HUES64 (cell line): ENCODE measurements at regions not wholly inside any gene's neighbourhood (a gene's known extent, or its start where the extent isn't known, plus 50 kb on each side); places are given as distances from the start of the nearest gene placed in this dataset.
A peak's percentile ranks its signal among the peaks of the same experiment; 100 is the strongest.

ENCODE experiments used
- H3K27ac ChIP-seq: 2 replicates; pipeline ENCODE4 v1.7.0; 2013; ENCODE audit warnings: low read depth, low read length, inconsistent platforms
- H3K27me3 ChIP-seq: 2 replicates; pipeline ENCODE4 v1.6.1; 2013; ENCODE audit warnings: mild to moderate bottlenecking, low read length; ENCODE audit not compliant: insufficient read depth
- H3K36me3 ChIP-seq: 2 replicates; pipeline ENCODE4 v1.6.1; 2013; ENCODE audit warnings: mild to moderate bottlenecking, low read length; ENCODE audit not compliant: insufficient read depth
- H3K4me1 ChIP-seq: 2 replicates; pipeline ENCODE4 v1.6.1; 2013; ENCODE audit warnings: mild to moderate bottlenecking, low read length, moderate library complexity; ENCODE audit not compliant: insufficient read depth
- H3K4me3 ChIP-seq: 2 replicates; pipeline ENCODE4 v1.5.1; 2013; ENCODE audit warnings: mild to moderate bottlenecking, low read length, moderate library complexity
- H3K9ac ChIP-seq: 2 replicates; pipeline ENCODE4 v1.6.1; 2013; ENCODE audit warnings: mild to moderate bottlenecking, low read depth, low read length
- H3K9me3 ChIP-seq: 2 replicates; pipeline ENCODE4 v1.6.1; 2013; ENCODE audit warnings: low read depth, low read length; ENCODE audit not compliant: insufficient read depth
- WGBS: fragments of 150-250, 120-280 bp; methylation state at CpG from one replicate; pipeline ENCODE4 v1.1.7; 2013; ENCODE audit warnings: missing lambda C conversion rate; 5-methylcytosine and 5-hydroxymethylcytosine counted together

DNA sequence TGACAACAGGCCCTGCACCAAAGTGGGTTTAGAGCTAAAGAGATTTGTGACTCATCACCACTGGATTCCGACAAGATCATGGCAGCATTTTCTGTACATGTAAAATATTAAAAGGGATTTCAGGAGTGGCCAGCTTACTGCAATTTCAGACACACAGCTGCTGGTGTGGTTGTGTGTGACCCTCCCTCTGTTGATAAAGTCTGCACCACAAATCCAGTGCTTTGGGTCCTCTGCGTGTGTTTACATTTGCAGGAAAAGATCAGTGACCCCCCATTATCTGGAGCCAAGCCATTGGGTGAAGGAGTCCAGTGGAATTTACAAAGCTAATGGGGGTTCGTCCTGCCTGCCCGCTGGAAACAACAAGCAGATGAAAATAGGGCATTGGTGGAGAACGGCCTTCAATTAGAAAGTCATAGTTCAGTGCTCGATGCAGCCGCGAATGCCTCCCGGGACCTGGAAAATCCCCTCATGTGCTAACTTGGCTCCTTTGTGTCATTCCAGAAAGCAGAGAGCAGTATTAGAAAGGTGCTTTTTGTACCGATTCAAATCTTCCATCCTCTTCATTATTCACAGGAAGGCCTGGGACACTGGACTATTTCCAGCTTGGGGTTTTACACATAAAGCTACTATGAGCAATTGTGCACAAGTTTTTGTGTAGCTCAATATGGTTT lies 188.5 kb upstream of the TMEM132C start:
- 62% methylated on average over 10 of the region's 10 CpGs for WGBS
- no peaks in the 10 kb centered on the region for H3K36me3 ChIP-seq
- no peak overlapping the region for H3K9ac ChIP-seq
- H3K4me3 ChIP-seq: no peak overlapping the region
- peak overlapping the region; percentile 15; the same call in 1 of the 2 replicates for H3K27ac ChIP-seq
- H3K9me3 ChIP-seq: peaks cover 8% of the 10 kb centered on the region
- peaks cover 8% of the 10 kb centered on the region for H3K4me1 ChIP-seq
- H3K27me3 ChIP-seq: no peaks in the 10 kb centered on the region

DNA sequence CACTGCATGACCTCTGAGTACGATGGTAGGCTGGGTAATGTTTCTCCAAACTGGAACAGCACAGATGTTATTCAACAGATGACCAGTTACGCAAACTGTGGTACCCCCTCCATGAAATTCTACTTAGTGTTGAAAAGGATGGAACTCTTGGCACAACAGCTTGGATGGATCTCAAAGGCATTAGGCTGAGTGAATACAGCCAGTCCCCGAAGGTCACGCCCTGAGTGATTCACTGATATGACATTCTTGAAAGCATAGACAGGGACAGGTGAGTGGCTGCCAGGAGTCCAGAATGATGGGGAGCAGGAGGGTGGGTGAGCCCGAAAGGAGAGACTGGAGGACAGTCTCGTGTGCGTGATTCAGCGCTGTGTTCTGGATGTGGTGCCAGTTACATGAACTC lies 187.5 kb upstream of the TMEM132C start:
- no peak overlapping the region for H3K27ac ChIP-seq

DNA sequence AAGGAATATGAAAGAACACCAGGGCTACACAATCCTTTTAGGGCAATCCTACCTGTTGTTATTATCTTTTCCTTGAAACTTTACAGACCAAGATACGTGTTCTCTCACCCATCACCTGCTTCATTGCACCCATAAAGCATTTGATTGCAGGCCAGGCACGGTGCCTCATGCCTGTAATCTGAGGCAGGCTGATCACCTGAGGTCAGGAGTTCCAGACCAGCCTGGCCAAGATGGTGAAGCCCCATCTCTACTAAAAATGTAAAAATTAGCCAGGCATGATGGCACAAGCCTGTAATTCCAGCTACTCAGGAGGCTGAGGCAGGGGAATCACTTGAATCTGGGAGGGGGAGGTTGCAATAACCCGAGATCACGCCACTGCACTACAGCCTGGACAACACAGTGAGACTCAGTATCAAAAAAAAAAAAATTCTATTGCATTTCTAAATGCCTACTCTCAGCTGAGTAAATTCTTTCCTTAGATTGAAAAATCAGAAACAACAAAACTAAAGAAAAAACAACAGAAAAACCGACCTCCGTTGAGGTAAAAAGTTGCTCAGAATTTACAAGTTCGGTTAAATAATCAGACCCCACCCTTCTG lies 183.7 kb upstream of the TMEM132C start:
- Histone ChIP-seq H3K36me3 (no peaks in the 10 kb centered on the region), H3K27me3 (no peaks in the 10 kb centered on the region), H3K9me3 (no peaks in the 10 kb centered on the region), H3K4me1 (peaks cover 6% of the 10 kb centered on the region), H3K27ac (no peak overlapping the region), H3K4me3 (no peak overlapping the region), H3K9ac (no peak overlapping the region)
- WGBS: 88% methylated on average over 7 of the region's 7 CpGs

More for the DNA sequence above, 187.5 kb upstream of the TMEM132C start:
- H3K4me1 ChIP-seq: peaks cover 8% of the 10 kb centered on the region
- H3K9ac ChIP-seq: no peak overlapping the region
- H3K36me3 ChIP-seq: no peaks in the 10 kb centered on the region
- H3K4me3 ChIP-seq: no peak overlapping the region
- WGBS: 95% methylated on average over 8 of the region's 8 CpGs
- peaks cover 8% of the 10 kb centered on the region for H3K9me3 ChIP-seq
- H3K27me3 ChIP-seq: no peaks in the 10 kb centered on the region

DNA sequence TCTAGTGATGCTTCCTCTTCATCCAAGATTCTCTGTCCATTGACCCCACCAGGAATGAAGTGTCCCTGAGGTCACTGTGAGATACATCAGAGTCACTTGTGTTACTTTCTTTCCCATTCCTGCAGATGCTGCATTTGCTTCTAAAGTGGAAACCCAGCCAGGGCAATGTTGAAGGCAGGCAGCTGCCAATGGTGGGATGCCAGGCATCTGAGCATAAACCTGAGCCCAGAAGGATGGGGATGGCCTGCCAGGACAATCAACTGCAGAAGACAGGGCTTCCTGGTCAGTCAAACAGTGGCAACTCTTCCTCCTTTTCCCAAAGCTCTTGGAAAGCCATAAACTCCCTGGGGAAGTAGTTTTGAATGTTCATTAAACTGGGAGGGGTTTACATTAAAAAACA lies 178.0 kb upstream of the TMEM132C start:
- H3K9ac ChIP-seq: no peak overlapping the region
- H3K4me1 ChIP-seq: peaks cover 6% of the 10 kb centered on the region
- H3K27ac ChIP-seq: no peak overlapping the region
- no peaks in the 10 kb centered on the region for H3K27me3 ChIP-seq
- no peaks in the 10 kb centered on the region for H3K36me3 ChIP-seq
- no peak overlapping the region for H3K4me3 ChIP-seq
- H3K9me3 ChIP-seq: no peaks in the 10 kb centered on the region

DNA sequence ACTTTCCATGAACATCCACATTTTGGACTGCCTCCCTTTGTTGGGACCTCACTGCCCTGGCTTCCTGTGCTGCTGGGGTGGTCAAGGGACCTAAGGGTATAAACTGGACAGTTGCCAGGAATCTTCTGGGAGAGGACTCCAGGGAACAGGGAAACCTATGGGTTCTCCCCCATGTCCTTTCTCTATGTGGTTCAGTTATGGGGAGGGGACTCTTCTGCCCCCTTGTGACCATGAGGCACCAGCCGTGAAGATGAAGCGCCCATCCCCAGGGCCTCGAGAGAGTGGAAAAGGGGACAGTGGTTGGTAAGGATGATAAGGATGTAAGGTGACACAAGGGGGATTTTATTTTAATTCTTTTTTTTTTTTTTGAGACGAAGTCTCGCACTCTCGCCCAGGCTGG lies 177.0 kb upstream of the TMEM132C start:
- Histone ChIP-seq H3K4me3 (no peak overlapping the region), H3K36me3 (no peaks in the 10 kb centered on the region), H3K9ac (no peak overlapping the region), H3K4me1 (peaks cover 6% of the 10 kb centered on the region), H3K27ac (no peak overlapping the region), H3K9me3 (no peaks in the 10 kb centered on the region), H3K27me3 (no peaks in the 10 kb centered on the region)
- WGBS: 93% methylated on average over 6 of the region's 6 CpGs

DNA sequence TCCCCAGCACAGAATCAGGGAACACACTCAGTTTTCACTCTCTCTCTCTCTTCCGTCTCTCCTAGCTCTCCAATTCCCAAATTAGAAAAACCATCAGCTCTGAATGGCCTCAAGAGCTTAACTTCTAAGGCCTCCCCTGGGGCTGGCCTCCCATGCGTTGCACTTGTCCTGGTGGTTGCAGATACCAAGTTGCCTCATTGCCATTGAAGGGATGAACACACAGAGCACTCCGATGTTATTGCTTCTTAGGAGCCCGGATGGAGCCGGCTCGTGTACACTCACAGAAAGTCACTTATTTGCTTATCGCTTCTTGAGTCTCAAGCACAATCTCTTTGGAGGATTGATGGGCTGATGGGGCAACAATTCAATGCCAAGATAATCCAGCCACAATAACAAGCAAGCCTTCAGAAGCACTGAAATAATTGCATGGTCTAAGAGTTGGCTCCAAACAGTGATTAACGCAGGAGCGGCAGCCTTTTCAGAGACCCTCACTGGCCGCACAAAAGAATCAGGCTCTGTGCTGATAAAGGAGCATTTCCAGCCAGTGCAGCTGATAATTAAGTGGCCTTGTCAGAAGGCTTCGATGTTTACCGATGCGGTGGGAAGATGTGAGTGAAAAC lies 175.8 kb upstream of the TMEM132C start:
- WGBS: 88% methylated on average over 13 of the region's 13 CpGs
- H3K27ac ChIP-seq: no peak overlapping the region
- H3K9me3 ChIP-seq: no peaks in the 10 kb centered on the region
- H3K27me3 ChIP-seq: no peaks in the 10 kb centered on the region
- H3K4me1 ChIP-seq: peaks cover 6% of the 10 kb centered on the region
- no peaks in the 10 kb centered on the region for H3K36me3 ChIP-seq
- H3K9ac ChIP-seq: no peak overlapping the region
- H3K4me3 ChIP-seq: no peak overlapping the region

DNA sequence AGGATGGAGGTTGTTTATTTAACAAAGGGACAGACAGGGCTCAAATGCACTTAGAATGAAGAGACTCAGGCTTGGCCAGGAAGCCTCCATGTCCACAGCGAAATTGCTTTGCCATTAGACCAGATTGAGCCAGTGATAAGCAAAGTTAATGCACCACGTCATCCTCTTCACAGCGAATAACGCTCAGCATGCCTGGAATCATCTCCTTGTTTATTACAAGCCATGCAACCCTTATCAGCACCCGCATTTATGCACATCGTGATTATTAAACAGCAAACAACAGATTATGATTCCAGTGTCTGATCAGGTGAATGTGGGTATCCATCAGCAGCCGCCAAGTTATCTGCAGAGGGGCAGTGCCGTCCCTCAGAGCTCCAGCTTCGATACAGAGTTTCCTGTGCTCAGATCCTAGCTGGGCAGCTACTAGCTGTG lies 175.0 kb upstream of the TMEM132C start:
- H3K9ac ChIP-seq: no peak overlapping the region
- no peaks in the 10 kb centered on the region for H3K9me3 ChIP-seq
- no peak overlapping the region for H3K27ac ChIP-seq
- peaks cover 6% of the 10 kb centered on the region for H3K4me1 ChIP-seq
- H3K36me3 ChIP-seq: no peaks in the 10 kb centered on the region
- no peak overlapping the region for H3K4me3 ChIP-seq
- WGBS: 92% methylated on average over 9 of the region's 9 CpGs
- H3K27me3 ChIP-seq: no peaks in the 10 kb centered on the region

DNA sequence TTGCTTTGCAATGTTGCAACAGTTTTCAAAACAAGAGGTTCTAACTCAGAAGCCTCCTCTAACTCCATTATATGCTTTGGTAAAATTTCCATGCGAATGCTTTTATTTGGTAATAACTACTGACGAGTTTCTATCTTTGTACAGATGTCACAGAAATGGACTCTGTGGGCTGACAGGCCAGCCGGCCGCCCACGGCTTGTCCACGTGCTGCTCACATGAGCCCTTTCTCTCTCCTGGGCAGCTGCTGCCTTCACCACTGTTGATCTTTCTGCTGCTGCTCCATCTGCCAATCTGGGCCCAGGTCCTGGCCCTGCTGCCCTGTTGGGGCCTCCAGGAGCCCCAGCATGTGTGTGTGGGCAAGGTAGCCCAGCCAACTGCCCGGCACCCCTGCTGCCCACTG lies 168.2 kb upstream of the TMEM132C start:
- Histone ChIP-seq H3K4me1 (no peaks in the 10 kb centered on the region), H3K27ac (no peak overlapping the region), H3K36me3 (no peaks in the 10 kb centered on the region), H3K4me3 (no peak overlapping the region), H3K27me3 (no peaks in the 10 kb centered on the region), H3K9me3 (no peaks in the 10 kb centered on the region), H3K9ac (no peak overlapping the region)
- WGBS: 92% methylated on average over 7 of the region's 7 CpGs

DNA sequence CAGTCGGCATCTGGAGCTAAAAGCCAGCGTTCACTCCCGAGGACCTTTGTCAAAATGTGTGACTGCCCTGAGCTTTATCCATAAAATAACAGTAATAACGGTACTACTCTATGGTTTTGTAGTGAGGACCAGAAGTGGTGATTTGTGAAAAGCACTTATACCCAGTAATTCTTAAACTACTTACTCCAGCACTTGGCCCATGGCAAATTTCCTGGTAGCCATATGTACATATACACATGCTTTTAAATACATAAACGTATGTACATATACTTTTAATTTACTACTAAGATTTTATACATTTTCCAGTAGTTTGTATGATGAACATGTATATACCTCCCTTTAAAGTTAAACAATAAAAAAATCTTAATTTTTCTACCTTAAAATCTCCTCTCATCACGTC lies 163.8 kb upstream of the TMEM132C start:
- Histone ChIP-seq H3K27ac (no peak overlapping the region), H3K27me3 (no peaks in the 10 kb centered on the region), H3K36me3 (no peaks in the 10 kb centered on the region), H3K4me3 (no peak overlapping the region), H3K9ac (no peak overlapping the region), H3K4me1 (no peaks in the 10 kb centered on the region), H3K9me3 (no peaks in the 10 kb centered on the region)
- WGBS: 100% methylated on average over 5 of the region's 6 CpGs

DNA sequence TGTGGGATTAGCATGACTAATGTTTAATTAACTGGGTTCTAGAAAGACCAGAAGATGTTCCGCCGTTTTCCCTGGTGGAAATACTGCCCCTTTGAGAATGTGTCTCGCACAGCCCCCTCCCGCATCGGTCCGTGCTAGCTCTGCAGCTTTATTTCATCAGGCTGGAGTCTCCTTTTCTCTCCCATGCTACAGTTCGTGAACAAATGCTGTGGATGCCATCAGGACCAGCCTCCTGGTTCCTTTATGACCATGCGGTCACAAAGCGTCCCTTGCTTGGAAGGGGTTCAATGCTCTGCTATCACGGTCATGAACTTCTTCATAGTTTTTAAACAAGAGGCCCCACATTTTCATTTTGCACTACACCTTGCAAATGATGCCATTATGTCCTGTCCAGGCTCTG lies 157.7 kb upstream of the TMEM132C start:
- Histone ChIP-seq H3K27ac (no peak overlapping the region), H3K9me3 (no peaks in the 10 kb centered on the region), H3K27me3 (no peaks in the 10 kb centered on the region), H3K4me1 (peaks cover 14% of the 10 kb centered on the region), H3K4me3 (no peak overlapping the region), H3K36me3 (no peaks in the 10 kb centered on the region), H3K9ac (no peak overlapping the region)
- WGBS: 95% methylated on average over 10 of the region's 10 CpGs

DNA sequence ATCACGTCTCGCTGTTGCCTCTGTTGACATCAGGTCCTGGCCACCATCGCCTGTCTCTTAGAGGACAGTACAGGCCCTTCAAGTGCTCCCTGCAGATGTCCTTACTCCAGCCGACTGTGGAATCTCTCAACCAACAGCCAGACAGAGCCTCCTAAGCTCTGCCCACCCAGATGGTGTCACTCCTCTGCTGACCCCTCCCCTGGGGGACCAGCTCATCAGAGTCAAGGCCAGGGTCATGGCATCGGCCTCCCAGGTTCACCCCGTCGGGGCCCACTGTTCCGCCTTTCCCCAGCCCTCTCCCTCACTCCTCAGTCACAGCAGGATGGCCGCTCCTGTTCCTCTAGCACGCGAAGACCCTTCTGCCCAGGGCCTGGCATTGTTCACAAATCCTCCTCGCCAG lies 157.3 kb upstream of the TMEM132C start:
- 95% methylated on average over 12 of the region's 12 CpGs for WGBS
- H3K27ac ChIP-seq: no peak overlapping the region
- H3K27me3 ChIP-seq: no peaks in the 10 kb centered on the region
- H3K4me1 ChIP-seq: peaks cover 14% of the 10 kb centered on the region
- no peaks in the 10 kb centered on the region for H3K36me3 ChIP-seq
- no peak overlapping the region for H3K9ac ChIP-seq
- no peak overlapping the region for H3K4me3 ChIP-seq
- no peaks in the 10 kb centered on the region for H3K9me3 ChIP-seq
